ENCODE measurements at regions not wholly inside any gene's neighbourhood (a gene's known extent, or its start where the extent isn't known, plus 50 kb on each side); places are given as distances from the start of the nearest gene placed in this dataset.

GRCh38 chr2:213202011-213202410, 50.6 kb upstream of the IKZF2 start:
- DNase-seq (ENCODE audit: low read depth): no peak

- no peak for DNase-seq (ENCODE audit: low read depth)
These were observed 54.5 kb upstream of the IKZF2 start for GRCh38 chr2:213205944-213206343.

- DNase-seq (ENCODE audit: low read depth): no peak
These were observed 61.8 kb upstream of the IKZF2 start for GRCh38 chr2:213213186-213213585.

- no peak for DNase-seq (ENCODE audit: low read depth)
These were observed 62.8 kb upstream of the IKZF2 start for GRCh38 chr2:213214209-213214608.

- DNase-seq (ENCODE audit: low read depth): peak; percentile 92
These were observed 65.0 kb upstream of the IKZF2 start for GRCh38 chr2:213216461-213216860.

GRCh38 chr2:213219816-213220215, 64.4 kb upstream of the SPAG16 start:
- no peak for DNase-seq (ENCODE audit: low read depth)

GRCh38 chr2:213220967-213221603, 63.2 kb upstream of the SPAG16 start:
- DNase-seq (ENCODE audit: low read depth): no peak

- no peak for DNase-seq (ENCODE audit: low read depth)
These were observed 62.3 kb upstream of the SPAG16 start for GRCh38 chr2:213221957-213222356.

GRCh38 chr2:213224366-213224765, 59.9 kb upstream of the SPAG16 start:
- no peak for DNase-seq (ENCODE audit: low read depth)

- no peak for DNase-seq (ENCODE audit: low read depth)
These were observed 58.4 kb upstream of the SPAG16 start for GRCh38 chr2:213225866-213226265.

- no peak for DNase-seq (ENCODE audit: low read depth)
These were observed 56.8 kb upstream of the SPAG16 start for GRCh38 chr2:213227458-213227857.

- DNase-seq (ENCODE audit: low read depth): no peak
These were observed 55.6 kb upstream of the SPAG16 start for GRCh38 chr2:213228638-213229037.

GRCh38 chr2:213229814-213230213, 54.5 kb upstream of the SPAG16 start:
- DNase-seq (ENCODE audit: low read depth): peak; percentile 86

GRCh38 chr2:213231966-213232365, 52.3 kb upstream of the SPAG16 start:
- no peak for DNase-seq (ENCODE audit: low read depth)

GRCh38 chr2:213232649-213233437, 51.4 kb upstream of the SPAG16 start:
- DNase-seq (ENCODE audit: low read depth): no peak

GRCh38 chr2:213233438-213234330, 50.6 kb upstream of the SPAG16 start:
- no peak for DNase-seq (ENCODE audit: low read depth)
